Large intestine (tissue), 3 donors: ENCODE measurements at regions not wholly inside any gene's neighbourhood (a gene's known extent, or its start where the extent isn't known, plus 50 kb on each side); places are given as distances from the start of the nearest gene placed in this dataset.
"Not testable (repeated sequence)": the region's sequence is repeated elsewhere in the genome, so short reads cannot be mapped to it uniquely, and the experiment has no call there.

ENCODE experiments used
- DNase-seq, 2 donors: peaks; one replicate each; pipeline versions ENCODE4 v3.0.0 to v3.0.0-alpha.2; 2013
- H3K27ac ChIP-seq: one replicate; pipeline ENCODE4 v1.5.1; 2013; ENCODE audit warnings: low read length
- H3K27me3 ChIP-seq: 2 replicates; pipeline ENCODE4 v1.6.1; 2013; ENCODE audit warnings: low read length; ENCODE audit not compliant: control insufficient read depth, insufficient read depth
- H3K36me3 ChIP-seq: 2 replicates; pipeline ENCODE4 v1.6.1; 2013; ENCODE audit warnings: low read length; ENCODE audit not compliant: control insufficient read depth, insufficient read depth
- H3K4me1 ChIP-seq: one replicate; pipeline ENCODE4 v1.6.1; 2013; ENCODE audit warnings: low read length; ENCODE audit not compliant: control insufficient read depth, insufficient read depth
- H3K4me3 ChIP-seq: one replicate; pipeline ENCODE4 v1.5.1; 2013; ENCODE audit warnings: low read length
- H3K9me3 ChIP-seq: one replicate; pipeline ENCODE4 v1.6.1; 2013; ENCODE audit warnings: mild to moderate bottlenecking, low read depth, low read length, moderate library complexity; ENCODE audit not compliant: control insufficient read depth
- WGBS: methylation state at CpG from one replicate; pipeline ENCODE4 v1.1.5; 2013; ENCODE audit warnings: low lambda C conversion rate; ENCODE audit not compliant: insufficient coverage; 5-methylcytosine and 5-hydroxymethylcytosine counted together

DNA sequence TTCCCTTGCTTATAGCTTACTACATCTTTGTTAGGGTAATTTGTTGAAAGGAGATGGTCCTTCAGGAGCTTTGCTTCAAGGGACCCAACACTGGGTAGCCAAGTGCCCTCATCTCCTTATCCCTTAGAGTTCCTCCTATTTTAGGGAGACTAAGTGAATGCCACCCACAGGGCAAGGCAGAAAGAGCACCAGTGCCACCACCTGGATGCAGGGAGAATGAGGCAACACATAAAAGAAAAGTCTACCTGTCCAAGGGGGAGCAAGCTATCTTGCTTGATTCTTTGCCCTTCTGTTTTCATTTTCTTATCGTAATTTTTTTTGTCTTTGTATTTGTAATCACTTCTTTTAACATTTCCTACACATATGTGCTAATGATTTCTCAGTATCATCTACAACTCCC lies 205.5 kb downstream of the NPR3 start:
- Histone ChIP-seq H3K36me3 (no peaks in the 10 kb centered on the region), H3K27ac (no peak overlapping the region), H3K4me1 (no peaks in the 10 kb centered on the region), H3K27me3 (no peaks in the 10 kb centered on the region), H3K9me3 (no peaks in the 10 kb centered on the region), H3K4me3 (no peak overlapping the region)
- 50% methylated on average over 1 of the region's 1 CpG for WGBS
- DNase-seq, result no peak

DNA sequence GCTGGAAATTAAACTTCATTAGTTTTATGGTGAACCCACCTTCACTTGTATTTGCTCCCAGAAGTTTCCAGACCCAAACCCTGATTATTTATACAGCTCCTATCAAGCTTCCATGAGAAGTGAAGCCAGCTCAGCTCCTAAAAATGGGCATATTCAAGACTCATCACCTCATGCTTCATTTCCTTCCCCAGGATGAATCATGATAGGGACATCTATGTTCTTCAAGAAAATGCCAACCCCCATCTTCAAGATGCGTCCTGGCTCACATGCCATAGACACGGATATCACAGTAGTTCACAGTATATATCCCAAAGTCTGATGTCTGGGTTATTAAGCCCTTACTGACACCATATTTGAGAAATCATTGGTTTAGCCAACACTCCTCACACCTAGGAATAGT lies 217.6 kb downstream of the NPR3 start:
- H3K4me1 ChIP-seq, result no peaks in the 10 kb centered on the region
- DNase-seq, result no peak
- no peaks in the 10 kb centered on the region for H3K36me3 ChIP-seq
- no CpG with 5 or more reads among the region's 2 CpGs for whole genome bisulfite sequencing
- H3K4me3 ChIP-seq, result no peak overlapping the region
- H3K27me3 ChIP-seq, result no peaks in the 10 kb centered on the region
- no peaks in the 10 kb centered on the region for H3K9me3 ChIP-seq
- H3K27ac ChIP-seq, result no peak overlapping the region

GRCh38 chr5:32931438-32931837 lies 220.3 kb downstream of the NPR3 start:
- H3K9me3 ChIP-seq, H3K4me1 ChIP-seq, H3K4me3 ChIP-seq, H3K27me3 ChIP-seq, H3K27ac ChIP-seq, H3K36me3 ChIP-seq, DNase-seq: not testable (repeated sequence)
- WGBS, result no CpG with 5 or more reads among the region's 1 CpG

DNA sequence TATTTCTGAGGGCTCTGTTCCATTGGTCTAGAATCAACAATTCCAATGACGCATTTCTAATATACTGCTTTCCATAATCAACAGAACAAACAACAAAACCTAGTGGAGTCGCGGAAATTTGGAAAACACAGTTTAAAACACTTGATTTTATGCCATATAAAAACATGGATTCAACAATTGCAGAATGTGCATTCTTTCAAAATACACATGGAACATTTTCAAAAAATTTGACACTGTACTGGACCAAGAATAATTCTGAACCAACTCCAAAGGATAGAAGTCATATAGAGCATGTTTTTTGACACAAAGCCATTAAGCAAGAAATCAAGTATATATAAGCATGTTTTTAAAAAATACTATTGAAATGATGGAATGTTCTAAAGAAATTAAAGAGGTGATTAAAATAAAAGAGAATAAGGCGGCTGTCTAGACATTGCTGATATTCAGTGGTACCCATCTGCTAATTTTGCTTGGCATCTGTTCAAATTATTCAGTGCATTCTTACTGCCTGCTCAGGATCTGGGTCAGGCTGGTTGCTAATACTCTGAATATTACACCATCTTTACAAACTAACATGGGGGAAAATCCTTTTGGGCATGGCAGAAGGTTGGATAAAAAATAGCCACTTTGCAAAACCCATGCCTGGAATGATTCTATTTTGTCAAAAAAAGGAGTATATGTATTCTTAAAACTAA lies 221.3 kb downstream of the NPR3 start:
- 60% methylated on average over 3 of the region's 4 CpGs for WGBS

GRCh38 chr5:32933692-32934091 lies 222.6 kb downstream of the NPR3 start:
- no CpG with 5 or more reads among the region's 8 CpGs for WGBS
- H3K4me1 ChIP-seq, result no peaks in the 10 kb centered on the region
- no peak overlapping the region for H3K27ac ChIP-seq
- H3K27me3 ChIP-seq, result no peaks in the 10 kb centered on the region
- H3K9me3 ChIP-seq, result no peaks in the 10 kb centered on the region
- H3K36me3 ChIP-seq, result no peaks in the 10 kb centered on the region
- H3K4me3 ChIP-seq, result no peak overlapping the region
- DNase-seq, result no peak

More for the DNA sequence above, 221.3 kb downstream of the NPR3 start:
- Histone ChIP-seq H3K4me1 (no peaks in the 10 kb centered on the region), H3K9me3 (no peaks in the 10 kb centered on the region), H3K4me3 (no peak overlapping the region), H3K36me3 (no peaks in the 10 kb centered on the region), H3K27ac (no peak overlapping the region), H3K27me3 (no peaks in the 10 kb centered on the region)
- DNase-seq, result no peak

GRCh38 chr5:32934529-32934928 lies 223.4 kb downstream of the NPR3 start:
- H3K36me3 ChIP-seq, result no peaks in the 10 kb centered on the region
- no peak overlapping the region for H3K27ac ChIP-seq
- H3K4me1 ChIP-seq, result no peaks in the 10 kb centered on the region
- WGBS, result 91% methylated on average over 1 of the region's 6 CpGs
- no peaks in the 10 kb centered on the region for H3K27me3 ChIP-seq
- H3K4me3 ChIP-seq, result no peak overlapping the region
- H3K9me3 ChIP-seq, result no peaks in the 10 kb centered on the region
- no peak for DNase-seq

DNA sequence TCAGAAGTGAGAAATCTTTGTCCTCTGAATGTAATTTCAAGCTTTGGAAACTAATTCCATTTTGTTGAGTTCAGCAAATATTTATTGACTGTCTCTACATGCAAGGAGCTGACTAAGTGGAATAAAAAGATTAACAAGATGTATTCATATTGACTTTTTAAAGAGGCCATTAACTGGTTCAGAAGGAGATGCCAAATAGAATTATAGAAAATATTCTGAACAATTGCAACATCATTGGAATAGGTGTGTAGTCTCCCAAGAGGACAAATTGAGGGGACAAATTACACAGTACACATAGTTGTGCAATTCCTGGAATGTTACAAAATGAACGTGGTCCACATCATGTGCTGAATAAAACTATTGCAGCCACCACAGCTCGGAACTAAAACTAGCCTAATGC lies 224.2 kb downstream of the NPR3 start:
- Histone ChIP-seq H3K36me3 (no peaks in the 10 kb centered on the region), H3K27ac (no peak overlapping the region), H3K9me3 (no peaks in the 10 kb centered on the region), H3K27me3 (no peaks in the 10 kb centered on the region), H3K4me3 (no peak overlapping the region), H3K4me1 (no peaks in the 10 kb centered on the region)
- no peak for DNase-seq
- WGBS, result no CpG with 5 or more reads among the region's 2 CpGs

DNA sequence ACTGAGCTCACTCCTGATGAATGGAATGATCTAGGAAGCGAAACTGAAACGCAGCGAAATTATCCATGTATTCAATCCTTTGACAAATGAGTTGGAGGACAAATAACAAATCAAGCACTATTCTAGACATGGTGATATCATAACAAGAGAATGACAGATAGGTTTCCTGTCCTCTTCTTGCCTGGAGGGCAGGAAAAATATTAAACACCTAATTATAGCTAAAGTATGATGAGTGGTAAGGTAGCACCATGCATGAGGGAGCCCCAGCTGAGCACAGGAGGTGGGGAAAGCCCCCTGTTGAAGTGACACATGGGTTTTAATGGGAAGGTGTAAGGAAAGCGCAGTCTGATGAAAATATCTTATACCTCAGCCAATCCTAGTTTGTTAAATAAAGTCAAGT lies 225.2 kb downstream of the NPR3 start:
- no peaks in the 10 kb centered on the region for H3K9me3 ChIP-seq
- no peak overlapping the region for H3K27ac ChIP-seq
- no peaks in the 10 kb centered on the region for H3K27me3 ChIP-seq
- WGBS, result no CpG with 5 or more reads among the region's 4 CpGs
- DNase-seq, result no peak
- no peak overlapping the region for H3K4me3 ChIP-seq
- no peaks in the 10 kb centered on the region for H3K4me1 ChIP-seq
- no peaks in the 10 kb centered on the region for H3K36me3 ChIP-seq

DNA sequence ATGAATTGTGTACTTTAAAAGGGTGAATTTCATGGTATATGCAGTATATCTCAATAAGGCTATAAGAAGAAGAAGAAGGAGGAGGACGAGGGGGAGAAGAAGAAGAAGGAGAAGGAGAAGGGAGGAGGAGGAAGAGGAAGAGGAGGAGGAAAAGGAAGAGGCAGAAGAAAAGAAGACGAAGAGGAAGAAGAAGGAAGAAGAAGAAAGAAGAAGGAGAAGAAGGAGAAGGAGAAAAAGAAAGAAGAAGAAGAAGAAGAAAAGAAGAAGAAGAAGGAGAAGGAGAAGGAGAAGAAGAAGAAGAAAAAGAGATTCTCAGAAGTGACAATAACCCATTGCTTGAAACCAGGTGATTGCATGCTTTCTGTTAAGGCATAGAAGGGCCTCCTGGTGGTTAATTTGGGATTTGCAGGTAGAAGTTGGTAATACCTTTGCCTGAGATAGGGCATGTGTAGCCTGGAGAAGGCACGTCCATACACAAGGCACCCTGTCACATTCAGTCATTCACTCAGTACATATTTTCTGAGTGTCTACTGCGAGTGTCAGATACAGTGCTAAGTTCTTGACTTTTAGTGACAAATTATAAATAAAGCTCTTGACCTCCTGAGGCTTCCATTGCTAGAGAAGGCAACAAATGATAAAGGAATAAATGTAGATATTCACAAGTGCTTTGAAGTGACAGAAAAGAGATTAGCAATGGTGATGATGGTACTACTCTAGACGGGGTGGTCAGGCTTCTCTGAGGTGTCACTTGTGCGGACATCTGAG lies 231.3 kb downstream of the NPR3 start:
- DNase-seq, result no peak
- Histone ChIP-seq H3K27me3 (no peaks in the 10 kb centered on the region), H3K9me3 (no peaks in the 10 kb centered on the region), H3K4me3 (no peak overlapping the region), H3K4me1 (no peaks in the 10 kb centered on the region), H3K27ac (no peak overlapping the region), H3K36me3 (no peaks in the 10 kb centered on the region)
- 77% methylated on average over 3 of the region's 6 CpGs for WGBS

DNA sequence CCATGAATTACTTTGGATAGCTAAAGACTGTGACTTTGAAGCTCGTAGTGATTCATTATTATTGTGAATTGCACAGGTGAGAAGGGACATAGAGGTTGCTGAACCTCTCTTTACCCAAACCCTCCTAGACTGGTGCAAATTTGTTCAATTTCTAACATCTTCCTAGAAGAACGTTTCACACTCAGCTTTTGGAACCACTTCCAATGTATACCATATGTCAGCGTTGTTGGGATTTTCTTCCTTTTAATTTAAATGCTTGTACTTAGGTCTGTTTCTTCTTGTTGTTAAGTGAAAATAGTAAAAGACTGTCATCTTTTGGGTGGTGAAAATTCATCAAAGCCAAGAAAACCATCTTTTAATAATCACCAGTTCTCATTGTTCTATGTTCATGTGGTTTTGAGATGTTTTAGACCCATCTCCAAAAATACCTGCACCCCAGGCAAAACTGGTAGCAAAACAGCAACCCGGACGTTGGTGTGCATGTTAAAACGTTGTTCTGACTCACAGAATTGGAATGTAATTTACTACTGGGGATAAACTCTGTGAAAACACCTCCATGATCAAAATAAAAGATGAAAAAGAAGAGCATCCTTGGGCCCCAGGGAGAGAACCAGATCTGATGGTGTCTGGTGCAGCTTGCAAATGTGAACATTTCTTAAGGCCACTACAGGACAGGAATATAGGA lies 238.3 kb downstream of the NPR3 start:
- Histone ChIP-seq H3K9me3 (no peaks in the 10 kb centered on the region), H3K27me3 (no peaks in the 10 kb centered on the region), H3K27ac (no peak overlapping the region), H3K4me1 (no peaks in the 10 kb centered on the region), H3K36me3 (no peaks in the 10 kb centered on the region), H3K4me3 (no peak overlapping the region)
- no peak for DNase-seq
- WGBS, result 80% methylated on average over 2 of the region's 6 CpGs
